NCI-H1417 treated with DMSO at 0.1 percent for 48 hours (cell line): ENCODE measurements at regions not wholly inside any gene's neighbourhood (a gene's known extent, or its start where the extent isn't known, plus 50 kb on each side); places are given as distances from the start of the nearest gene placed in this dataset.

Experiments
- DNase-seq: peaks from one replicate; lab custom pipeline; 2025; lab: John Stamatoyannopoulos, UW

DNA sequence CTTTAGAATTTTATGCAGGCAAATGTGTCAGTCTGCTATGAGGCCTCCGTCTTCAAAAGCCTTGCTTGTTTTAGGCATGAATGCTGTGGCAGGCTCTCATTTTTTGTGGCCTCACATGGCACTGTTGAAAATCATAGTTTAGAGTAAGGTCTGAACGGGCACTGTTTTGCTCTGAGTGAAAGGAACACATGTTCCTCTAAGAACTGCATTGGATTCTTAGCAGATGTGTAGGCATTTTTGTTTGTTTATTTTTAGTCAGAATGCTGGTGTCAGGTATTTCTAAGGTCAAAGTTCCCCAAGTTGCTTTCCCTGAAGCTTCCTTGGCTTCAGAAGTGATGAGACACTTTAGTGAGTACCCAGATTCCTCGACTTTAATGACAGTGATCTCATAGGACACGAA lies 173.7 kb downstream of the HS3ST3B1 start:
- DNase-seq = no peak

DNA sequence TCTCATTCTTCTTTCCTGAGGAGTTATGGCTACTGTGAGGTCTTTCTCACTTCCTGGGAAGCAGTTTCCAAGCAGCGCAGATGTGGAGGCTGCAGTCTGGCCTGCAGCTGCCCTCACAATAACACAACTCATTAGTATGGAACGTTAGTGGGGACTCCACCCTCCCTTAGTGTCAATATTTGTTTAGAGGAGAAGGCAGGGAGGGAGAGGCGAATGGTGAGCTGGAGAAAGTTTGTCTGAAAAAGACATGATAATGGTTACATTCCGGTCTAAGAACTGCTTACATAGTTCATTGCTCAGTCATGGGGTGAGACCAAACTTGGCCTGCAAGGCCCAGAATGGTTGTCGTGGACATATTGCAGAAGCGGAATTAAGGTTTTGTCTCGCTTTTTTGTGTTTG lies 170.2 kb downstream of the HS3ST3B1 start:
- DNase-seq = no peak

DNA sequence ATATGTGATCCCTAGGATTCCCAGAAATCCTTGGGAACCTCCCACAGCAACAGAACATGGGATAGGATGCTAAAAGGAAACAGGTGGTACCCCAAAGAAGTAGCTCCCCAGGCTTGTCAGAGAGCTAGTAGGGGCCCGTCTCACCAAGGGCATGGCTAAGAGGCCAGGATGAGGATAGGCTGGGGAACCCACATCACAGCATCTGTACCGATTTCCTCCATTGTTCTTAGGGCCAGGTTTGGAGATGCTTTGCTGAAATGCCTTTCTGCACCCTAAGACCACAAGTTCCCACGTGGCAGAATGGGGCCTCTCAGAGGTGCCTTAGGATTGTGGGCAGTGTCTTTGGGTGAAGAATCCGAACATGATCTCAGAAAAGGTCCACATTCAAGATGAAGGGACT lies 169.5 kb downstream of the HS3ST3B1 start:
- DNase-seq = no peak

DNA sequence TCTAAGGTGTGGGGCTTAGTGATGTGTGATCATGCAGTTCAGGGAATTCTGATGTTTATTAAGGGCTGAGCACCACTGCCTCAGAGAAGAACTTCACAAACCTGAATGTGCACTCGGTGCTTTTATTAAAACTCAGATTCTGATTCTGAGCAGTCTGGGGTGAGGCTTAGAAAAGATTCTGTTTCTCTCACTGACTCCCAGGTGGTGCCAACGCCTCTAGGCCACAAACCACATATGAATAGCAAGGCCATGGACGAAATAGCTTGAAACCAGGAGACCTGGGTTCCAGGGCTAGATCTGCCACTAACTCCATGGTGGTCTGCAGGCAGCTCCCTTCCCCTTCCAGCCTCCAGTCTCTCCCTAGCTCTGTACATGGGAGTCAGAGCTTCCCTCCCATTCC lies 169.1 kb downstream of the HS3ST3B1 start:
- DNase-seq = no peak

DNA sequence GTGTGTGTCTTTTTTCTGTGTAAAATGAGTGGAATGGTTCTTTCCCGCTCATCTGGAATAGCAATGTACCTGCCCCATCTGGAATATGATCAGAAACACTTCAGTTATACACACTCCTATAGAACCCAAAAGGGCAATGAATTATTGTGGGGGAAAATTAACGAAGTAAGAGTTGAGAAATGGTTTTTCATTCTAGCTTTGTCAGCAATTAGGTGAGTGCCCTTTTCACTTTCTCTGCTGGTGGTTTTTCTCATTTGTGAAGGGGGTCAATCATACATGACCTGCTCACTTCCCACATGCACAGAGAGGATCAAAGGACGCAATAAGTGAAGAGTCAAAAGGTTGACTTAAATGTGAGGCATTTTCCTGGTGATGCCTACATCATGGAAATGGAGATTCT lies 168.0 kb downstream of the HS3ST3B1 start:
- DNase-seq = no peak

DNA sequence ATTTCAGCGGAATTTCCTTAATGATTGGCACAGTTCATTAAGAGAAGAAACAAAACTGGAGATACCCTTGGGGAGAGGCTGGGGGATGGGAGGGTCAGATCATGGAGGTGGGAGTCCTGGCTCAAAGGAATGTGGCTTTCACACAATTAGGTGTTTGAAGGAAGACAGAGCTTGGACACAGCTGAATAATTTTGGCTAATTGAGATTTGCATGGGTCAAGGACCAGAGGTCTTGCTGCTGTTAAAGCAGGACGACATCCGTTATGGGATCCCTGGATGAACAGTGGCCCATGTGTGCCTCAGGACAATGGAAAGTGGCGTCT lies 160.3 kb downstream of the HS3ST3B1 start:
- DNase-seq = no peak

DNA sequence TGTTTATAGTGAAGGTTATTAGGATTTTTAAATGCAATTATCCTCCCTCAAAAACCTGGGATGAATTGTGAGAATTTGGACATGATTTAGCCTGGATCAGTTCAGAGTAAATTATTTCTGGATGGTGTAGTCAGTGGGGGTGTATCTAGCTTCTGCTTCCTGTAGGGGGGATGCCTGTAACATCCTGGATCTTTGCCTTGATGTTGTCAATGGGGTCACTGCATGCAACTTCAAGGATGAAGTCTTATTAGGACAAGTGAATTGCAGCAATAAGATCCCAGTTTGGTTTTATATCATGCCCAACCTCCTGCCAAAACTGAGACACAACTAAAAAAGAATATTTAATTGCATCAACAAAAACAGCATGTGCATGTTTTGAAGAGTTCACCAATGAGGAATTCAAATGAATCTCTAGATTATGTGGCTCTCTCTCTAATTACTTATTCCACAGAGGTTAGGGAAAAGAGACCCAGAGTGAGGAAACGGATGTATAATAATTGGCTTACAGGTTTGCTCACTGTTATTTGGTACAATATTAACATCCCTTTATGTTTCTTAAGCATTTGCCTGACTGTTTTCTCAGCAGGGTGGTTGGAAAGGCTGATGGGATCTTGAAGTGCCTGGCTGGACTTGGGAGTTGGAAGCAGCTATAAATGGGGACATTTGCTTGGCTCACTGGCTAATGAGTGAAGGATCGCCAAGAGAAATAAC lies 159.8 kb downstream of the HS3ST3B1 start:
- DNase-seq = no peak

DNA sequence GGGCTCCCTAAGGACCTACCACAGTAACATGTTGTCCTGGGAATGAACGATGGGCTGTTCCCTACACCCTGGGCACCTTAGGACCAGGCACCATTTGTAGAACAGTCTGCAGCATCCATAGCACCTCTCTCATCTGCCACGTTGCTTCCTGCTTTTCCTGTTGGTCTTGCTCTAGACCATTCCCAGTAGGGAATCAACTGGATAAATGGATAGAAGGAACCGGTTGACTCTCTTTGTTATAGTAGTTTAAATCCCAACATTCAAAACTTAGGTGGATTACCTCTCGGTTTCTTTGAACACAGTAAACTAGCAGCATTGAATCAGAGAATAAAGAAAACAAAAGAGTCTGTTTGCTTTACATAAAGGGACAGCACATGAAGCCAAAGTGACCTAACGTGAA lies 159.1 kb downstream of the HS3ST3B1 start:
- no peak for DNase-seq

DNA sequence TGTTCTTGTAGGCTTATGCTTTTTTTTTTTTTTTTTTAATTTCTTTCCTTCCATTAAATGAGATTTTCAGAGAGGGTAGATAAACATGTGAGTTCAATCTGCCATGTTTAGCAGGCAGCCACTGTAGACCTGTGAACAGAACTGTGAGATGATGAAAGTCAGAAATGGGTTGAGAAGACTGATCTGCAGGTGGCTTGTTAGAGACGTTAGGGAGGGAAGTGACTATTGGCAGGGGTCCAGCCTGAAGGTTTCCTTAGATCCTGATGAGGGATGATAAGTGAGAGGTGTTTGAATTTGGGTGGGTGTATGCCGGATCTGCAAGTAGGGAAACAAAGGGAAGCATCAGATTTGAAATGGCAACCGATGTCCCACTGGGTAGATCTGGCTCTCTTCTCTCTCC lies 157.8 kb downstream of the HS3ST3B1 start:
- no peak for DNase-seq

DNA sequence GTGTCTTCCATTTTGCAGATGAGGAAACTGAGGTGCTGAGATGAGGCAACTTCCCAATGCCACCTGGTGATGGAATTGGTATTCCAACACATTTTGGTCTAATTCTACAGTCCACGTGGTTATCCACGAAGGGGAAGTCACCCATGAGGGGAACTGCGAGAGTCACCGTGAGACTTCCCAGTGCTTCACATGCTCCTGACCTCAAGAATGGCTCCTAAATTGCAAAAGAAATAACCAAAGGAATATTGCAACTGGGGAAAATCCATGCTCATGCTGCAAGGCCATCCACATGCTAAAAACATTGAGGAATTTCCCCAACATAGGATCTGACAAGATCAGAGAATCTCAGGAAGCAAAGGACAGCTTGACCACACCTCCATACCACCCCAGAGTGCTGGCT lies 153.9 kb downstream of the HS3ST3B1 start:
- DNase-seq = no peak

DNA sequence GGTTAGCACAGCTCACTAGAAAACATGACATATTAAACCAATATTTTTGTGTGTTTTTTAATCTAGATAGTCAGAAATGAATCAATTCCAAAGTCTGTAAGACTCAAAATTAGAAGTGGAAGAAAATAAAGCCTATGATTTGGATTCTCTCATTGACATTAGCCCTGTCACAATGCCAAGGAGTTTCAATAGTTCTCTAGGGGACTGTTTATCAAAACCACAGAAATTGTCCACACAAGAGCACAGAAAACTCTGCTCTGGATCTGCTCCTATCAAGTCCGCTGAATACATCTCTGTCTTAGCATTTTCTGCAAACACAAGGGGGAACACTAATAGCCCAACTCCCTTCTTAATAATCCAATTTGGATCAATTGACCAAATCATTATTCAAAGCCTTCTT lies 152.0 kb downstream of the HS3ST3B1 start:
- no peak for DNase-seq

DNA sequence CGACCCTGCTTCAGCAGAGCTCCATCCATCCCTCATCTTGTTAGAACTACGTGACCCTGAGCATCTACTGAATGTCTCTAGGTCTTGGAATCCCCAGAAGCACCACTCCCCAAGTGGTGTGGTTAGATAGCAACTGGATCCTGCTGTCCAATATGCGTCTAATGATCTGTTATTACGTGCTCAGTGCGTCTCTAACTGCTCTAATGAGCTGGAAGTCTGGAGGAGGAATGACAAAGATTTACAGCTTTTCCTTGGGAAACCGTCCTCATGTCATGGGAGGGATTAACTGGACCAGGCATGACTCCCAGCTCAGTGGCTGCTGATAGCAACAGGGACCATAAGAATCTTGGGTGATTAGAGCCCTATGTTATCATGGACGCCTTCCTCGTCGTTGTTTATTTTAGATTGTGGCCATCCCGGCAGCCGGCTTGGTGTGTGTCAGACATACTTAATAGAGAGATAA lies 150.9 kb downstream of the HS3ST3B1 start:
- DNase-seq = no peak

DNA sequence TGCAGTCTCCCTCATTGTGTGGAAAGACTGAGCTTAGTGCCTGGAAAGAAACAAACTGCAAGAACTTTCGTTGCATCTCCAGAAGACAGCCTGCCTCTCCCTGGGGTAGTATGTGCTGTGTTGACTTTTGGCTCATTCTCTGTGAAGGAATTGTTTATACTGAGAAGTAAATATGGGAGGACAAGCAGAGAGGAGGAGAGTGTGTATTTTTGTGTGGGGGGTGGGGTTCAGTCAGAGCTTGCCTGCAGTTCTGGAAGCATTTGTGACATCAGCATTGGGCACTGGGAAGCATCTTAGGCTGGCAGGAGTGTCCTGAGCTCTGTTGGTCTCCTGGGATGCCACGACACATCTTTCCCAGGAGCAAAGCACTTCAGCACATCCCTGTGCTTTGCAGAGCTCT lies 147.9 kb downstream of the HS3ST3B1 start:
- DNase-seq = no peak

DNA sequence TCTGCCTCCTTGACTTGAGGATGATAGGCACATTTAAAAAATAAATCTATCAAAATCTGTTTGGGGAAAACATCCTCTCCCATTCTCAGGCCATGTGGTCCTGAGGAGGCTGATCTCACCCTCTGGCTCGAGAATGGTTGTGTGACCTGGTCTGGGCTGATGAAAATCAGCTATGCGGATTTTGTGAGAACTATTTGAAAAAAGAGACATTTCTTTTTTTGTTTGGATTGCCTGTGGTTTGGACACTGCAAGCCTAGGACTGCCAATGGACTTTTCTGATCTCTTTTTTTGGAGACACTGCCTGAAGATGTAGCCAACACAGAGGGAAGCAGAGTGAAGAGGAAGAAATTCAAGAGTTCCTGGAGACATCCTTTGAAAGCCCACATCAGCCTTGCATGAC lies 145.9 kb downstream of the HS3ST3B1 start:
- DNase-seq = no peak

DNA sequence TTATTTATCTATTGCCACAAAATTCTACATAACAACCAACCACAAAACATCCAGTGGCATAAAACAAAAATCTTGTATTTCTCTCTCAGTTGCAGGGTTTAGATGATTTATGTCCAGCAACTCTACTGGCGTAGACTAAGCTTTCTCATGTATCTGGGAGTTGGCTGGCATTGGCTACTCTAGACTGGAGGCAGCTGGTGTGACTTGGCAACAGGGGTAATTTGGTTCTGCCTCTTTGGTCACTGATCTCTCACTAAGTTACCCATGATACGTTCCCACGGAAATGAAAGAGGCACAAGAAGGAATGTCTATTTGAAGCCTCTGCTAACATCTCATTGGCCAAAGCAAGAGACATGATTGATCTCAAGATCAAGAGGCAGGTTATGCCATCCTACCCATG lies 144.0 kb downstream of the HS3ST3B1 start:
- DNase-seq = no peak

DNA sequence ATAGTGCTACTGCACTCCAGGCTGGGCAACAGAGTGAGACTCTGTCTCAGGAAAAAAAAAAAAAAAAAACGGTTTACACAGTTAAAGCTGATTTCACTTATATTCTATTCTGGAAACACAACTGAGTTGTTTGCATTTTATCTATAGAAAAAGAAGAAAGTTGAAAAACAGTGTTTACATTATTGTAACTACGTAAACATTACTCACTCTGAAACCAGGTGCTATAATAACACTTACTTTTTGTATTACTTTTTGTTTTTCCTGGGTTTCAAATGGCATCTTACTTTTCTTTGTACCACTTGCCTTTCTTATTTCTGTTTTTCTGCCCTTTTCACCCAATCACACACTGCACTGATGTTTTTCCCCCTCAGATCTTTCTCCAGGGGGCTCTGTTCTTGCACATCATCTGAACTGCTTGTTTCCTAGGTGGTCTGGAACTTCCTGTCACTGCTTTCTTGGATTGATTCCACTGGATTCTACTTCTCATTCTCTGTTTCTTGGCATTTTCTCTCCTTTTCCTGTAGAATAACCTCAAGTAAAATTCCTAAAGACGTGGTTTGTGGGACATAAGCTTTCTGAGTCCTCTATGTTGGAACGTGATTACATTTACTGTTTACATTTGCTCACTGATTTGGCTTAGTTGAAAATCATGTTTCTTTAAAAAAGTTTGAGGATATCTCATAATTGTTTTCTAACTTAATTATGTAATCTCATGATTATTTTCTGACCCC lies 142.1 kb downstream of the HS3ST3B1 start:
- DNase-seq = no peak

DNA sequence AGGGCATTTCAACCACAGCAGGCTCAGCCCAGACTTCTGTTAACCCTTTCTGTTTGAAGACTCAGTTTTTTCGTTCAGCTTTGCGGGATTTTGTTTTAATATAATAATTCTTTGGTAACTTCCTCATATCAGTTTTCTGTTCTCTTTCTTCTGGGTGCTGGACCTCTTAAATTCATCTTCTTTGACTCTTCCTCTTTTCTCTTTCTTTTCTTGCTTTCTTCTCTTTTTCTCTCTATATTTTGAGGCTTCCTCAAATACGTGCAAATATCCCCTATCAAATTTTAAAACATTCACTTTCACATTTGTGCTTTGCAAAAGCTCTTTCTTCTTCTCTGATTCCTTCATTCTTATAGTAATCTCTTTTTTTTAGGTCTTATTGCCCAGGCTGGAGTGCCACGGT lies 136.3 kb downstream of the HS3ST3B1 start:
- DNase-seq = no peak

DNA sequence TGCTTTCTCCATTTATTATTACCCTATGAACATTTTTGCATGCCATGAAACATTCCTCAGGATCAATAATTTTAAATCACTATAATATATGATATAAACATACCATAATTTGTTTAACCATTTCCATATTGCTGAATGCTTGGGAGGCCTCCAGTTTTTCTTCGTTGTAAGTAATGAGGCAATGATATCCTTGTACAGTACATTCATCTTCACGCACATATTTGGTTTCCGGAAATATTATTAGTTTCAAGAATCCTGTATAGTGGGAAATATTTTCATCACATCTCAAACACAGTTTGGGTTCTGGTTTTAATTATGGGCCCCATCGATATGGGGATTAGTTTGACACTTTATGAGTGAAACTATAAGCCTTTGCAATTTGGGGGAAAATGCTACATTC lies 135.4 kb downstream of the HS3ST3B1 start:
- no peak for DNase-seq

DNA sequence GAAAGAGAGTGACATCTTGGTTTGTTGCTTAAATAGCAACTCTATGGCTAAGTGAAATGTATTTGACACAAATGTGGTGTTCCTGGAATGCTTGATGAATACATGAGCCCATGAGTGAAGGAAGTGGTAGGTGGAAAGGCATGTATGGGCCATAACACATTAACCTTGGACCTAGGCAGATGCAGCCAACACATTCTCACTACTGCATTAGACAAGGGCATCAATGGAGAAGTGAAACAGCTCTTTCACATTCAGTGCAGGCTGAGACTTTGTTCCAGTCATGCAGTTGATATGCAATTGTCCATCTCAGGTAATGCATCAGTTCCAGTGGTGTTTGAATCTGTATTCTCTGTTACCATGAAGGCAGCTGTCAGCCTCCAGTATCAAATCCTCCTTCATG lies 133.6 kb downstream of the HS3ST3B1 start:
- DNase-seq = no peak

DNA sequence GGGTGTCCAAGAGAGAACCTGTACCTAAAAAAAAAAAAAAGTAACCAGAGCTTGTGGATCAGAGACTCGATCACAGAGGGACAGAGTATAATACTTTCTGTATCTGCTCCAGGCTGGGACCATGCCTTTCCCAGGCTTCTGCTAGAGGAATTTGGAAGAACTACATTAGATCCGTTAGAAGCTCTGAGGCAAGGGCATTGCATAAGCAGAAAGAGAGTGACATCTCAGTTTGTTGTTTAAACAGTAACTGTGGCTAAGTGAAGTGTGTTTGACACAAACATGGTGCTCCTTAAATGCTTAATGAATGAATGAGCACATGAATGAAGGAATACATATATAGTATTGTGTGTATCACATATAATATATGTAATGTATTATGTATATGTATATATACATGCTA lies 131.2 kb downstream of the HS3ST3B1 start:
- no peak for DNase-seq

DNA sequence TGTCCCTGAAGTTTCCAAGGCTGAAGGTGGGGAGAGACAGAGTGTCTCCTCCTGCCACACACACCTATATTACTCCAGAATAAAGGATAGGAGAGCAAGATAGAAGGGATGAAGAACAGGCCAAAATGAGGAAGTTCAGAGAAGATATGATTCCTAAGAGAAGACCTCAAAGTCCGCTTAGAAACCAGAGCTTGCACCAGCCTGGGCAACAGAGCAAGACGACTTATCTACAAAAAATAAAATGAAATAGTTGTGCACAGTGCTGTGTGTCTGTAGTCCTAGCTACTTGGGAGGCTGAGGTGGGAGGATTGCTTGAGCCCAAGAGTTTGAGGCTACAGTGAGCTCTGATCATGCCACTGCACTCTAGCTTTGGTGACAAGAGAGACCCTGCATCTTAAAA lies 128.2 kb downstream of the HS3ST3B1 start:
- DNase-seq = no peak

DNA sequence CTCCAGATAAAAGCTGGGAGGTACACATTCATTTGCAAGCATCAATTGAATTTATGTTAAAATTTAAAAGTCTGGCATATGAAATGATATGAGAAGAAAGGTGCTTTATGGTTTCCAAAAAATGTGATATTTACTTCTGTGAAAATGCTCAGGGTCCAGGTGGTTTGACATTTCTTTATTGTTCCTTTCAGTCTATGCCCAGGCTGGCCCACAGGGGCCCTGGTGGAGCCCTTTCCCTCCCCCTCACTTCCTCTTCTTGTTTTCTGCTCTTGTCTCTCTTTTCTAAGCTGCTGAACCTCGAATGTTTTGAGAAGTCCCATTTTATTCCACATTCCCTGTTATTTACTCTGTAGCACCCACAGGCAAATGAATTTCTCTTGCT lies 127.8 kb downstream of the HS3ST3B1 start:
- no peak for DNase-seq

DNA sequence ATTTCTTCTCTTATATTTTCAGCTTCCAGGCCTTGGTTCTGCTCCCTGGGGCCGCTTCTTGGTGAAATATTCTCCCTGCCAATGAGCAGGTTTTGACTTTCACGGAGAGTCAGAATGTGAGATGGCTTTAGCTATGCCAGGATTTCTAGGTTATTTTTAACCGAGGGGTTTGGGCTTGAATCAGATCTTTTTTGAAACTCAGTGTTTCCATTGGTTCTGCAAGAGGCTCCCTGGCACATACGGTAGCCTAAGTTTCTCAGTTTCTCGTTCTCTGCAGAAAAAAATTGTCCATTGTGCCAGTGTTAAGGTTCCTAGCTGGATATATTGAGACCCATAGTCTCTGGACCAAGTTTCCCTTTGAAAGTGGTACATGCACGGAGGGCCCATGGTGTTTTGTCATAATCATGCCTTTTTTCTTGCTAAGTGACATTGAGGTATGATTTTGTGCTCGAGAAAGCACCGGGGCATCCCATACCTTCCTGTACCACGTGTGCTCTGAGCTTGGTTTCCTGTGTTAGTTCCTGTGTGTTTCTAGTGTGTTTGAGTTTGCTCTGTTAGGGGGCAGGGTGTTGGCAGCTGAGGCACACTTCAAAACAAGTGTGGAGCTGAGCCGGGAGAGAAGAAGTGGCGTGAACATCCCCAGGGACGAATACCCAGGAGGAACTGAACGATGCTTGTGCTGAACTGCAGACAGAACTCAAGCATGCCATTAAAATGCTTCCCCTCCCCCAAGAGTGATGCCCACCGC lies 127.2 kb downstream of the HS3ST3B1 start:
- no peak for DNase-seq
